ENCODE measurements at regions not wholly inside any gene's neighbourhood (a gene's known extent, or its start where the extent isn't known, plus 50 kb on each side); places are given as distances from the start of the nearest gene placed in this dataset.

DNA sequence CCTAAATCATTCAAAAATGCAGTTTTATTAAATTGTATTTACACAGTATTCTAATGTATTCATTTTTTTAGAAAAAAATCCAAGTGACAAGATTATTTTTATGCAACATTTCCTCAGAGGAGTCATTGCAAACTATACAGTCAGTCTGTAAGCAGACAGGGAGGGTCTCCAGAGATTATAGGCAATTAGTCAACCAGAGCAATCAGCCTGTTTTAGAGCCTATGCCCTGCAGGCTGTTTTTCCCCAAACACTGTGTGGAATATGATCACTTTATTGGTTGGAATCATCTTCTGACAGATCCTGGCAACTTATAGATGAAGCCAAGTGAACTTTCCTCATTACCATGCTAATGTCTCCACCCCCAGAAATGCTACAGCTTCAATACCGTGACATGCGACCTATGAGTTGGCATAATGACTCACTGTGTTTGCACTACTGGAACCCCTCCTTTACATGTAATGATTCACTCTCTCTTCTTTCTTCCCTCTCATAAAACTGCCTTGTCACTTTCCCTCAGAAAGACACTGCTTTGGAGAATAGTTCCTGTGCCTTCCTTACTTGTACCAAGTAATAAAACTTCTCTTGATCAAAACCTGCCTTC lies 577.7 kb upstream of the FTMT start:
- ATAC-seq (ENCODE audit: low read depth) = peak; percentile 97
- no peaks in the 10 kb centered on the region for H3K27me3 ChIP-seq (ENCODE audit: insufficient read depth, poor library complexity, severe bottlenecking)
- DNase-seq (ENCODE audit: low spot score) = peak; percentile 53
- TF ChIP-seq, protein P1, sequence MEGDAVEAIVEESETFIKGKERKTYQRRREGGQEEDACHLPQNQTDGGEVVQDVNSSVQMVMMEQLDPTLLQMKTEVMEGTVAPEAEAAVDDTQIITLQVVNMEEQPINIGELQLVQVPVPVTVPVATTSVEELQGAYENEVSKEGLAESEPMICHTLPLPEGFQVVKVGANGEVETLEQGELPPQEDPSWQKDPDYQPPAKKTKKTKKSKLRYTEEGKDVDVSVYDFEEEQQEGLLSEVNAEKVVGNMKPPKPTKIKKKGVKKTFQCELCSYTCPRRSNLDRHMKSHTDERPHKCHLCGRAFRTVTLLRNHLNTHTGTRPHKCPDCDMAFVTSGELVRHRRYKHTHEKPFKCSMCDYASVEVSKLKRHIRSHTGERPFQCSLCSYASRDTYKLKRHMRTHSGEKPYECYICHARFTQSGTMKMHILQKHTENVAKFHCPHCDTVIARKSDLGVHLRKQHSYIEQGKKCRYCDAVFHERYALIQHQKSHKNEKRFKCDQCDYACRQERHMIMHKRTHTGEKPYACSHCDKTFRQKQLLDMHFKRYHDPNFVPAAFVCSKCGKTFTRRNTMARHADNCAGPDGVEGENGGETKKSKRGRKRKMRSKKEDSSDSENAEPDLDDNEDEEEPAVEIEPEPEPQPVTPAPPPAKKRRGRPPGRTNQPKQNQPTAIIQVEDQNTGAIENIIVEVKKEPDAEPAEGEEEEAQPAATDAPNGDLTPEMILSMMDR (IDR thresholded peaks at IDR 0.05; ENCODE audit: poor library complexity, severe bottlenecking) = no peak
- no peaks in the 10 kb centered on the region for H3K36me3 ChIP-seq (ENCODE audit: low read depth)
- peak overlapping the region; percentile 31 for H3K27ac ChIP-seq (ENCODE audit: poor library complexity, severe bottlenecking)
- no peaks in the 10 kb centered on the region for H3K9me3 ChIP-seq (ENCODE audit: severe bottlenecking)
- no peak overlapping the region for H3K4me3 ChIP-seq (ENCODE audit: severe bottlenecking)
- peaks cover 13% of the 10 kb centered on the region for H3K4me1 ChIP-seq (ENCODE audit: insufficient read depth, poor library complexity, severe bottlenecking)

DNA sequence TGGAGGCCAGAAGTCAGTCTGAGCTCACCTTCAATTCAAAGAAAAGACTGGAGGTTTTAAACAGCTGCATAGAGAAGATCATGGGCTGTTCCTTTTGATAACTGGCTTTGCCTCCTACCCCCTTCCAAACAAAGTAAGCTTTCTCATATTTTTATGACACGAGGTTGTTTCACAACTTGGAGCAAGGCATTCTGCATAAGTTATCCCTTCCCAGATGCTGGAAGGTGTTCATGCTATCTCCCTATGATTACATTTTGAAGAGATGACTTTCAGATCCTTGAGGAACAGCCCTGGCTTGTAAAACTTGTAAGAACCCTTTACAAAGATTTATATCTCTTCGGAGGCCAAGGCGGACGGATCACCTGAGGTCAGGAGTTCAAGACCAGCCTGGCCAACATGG lies 571.9 kb upstream of the FTMT start:
- Histone ChIP-seq H3K27me3 (ENCODE audit: insufficient read depth, poor library complexity, severe bottlenecking) (no peaks in the 10 kb centered on the region), H3K4me1 (ENCODE audit: insufficient read depth, poor library complexity, severe bottlenecking) (no peaks in the 10 kb centered on the region), H3K4me3 (ENCODE audit: severe bottlenecking) (no peak overlapping the region), H3K9me3 (ENCODE audit: severe bottlenecking) (no peaks in the 10 kb centered on the region), H3K27ac (ENCODE audit: poor library complexity, severe bottlenecking) (no peak overlapping the region), H3K36me3 (ENCODE audit: low read depth) (no peaks in the 10 kb centered on the region)
- DNase-seq (ENCODE audit: low spot score) (no peak), ATAC-seq (ENCODE audit: low read depth) (no peak)
- TF ChIP-seq, protein P1 (IDR thresholded peaks at IDR 0.05; ENCODE audit: poor library complexity, severe bottlenecking) = no peak

DNA sequence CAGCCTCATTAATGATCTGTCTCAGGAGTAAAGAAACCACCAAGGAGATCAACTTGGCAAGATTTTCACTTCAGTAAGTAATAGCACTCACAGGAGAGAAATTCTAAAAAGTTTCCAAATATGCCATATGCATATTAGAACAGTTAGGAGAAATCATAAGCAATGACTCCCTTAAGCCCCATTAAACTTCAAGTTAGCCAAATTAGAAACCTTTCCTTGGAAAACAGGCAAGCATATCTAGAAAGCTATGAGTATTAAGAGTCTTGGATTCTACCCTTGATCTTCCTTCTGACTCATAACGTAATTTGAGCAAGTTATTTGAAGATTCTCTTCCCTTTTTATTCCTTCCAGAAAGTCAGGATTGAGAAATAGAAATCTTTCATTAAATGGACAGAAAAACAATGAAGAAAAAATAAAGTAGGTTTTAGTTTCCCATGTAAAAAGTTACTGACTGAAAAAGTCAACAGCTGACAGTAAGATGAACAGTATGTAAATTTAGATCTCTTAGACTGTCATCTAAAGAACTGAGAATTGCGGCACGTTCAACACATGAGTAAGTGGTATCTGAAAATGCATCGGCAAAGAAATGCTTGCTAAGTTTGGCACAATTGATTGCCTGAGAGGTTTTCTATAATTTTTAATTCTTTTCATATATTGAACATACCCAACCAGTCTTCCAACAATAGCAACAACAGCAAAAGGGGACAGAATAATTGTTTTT lies 565.7 kb upstream of the FTMT start:
- TF ChIP-seq, protein P1 (IDR thresholded peaks at IDR 0.05; ENCODE audit: poor library complexity, severe bottlenecking) = no peak
- peaks cover 4% of the 10 kb centered on the region for H3K4me1 ChIP-seq (ENCODE audit: insufficient read depth, poor library complexity, severe bottlenecking)
- H3K4me3 ChIP-seq (ENCODE audit: severe bottlenecking) = no peak overlapping the region
- no peaks in the 10 kb centered on the region for H3K27me3 ChIP-seq (ENCODE audit: insufficient read depth, poor library complexity, severe bottlenecking)
- DNase-seq (ENCODE audit: low spot score) (no peak), ATAC-seq (ENCODE audit: low read depth) (no peak)
- no peak overlapping the region for H3K27ac ChIP-seq (ENCODE audit: poor library complexity, severe bottlenecking)
- H3K36me3 ChIP-seq (ENCODE audit: low read depth) = no peaks in the 10 kb centered on the region
- no peaks in the 10 kb centered on the region for H3K9me3 ChIP-seq (ENCODE audit: severe bottlenecking)

DNA sequence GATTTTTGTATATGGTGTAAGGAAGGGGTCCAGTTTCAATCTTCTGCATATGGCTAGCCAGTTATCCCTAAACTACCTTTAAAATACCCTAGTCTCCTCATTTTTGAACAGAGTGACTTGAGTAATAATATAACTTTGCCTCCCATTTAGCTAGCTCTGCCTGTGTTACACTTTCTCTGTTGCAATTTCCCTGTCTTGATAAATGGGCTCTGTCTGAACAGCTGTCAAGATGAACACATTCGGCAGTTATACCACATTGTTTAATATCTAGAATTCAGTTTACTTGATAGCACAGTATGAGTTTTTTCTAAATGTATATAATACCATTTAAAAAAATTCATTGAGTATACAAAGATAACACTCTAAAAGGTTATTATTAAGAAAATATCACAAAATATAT lies 562.9 kb upstream of the FTMT start:
- Histone ChIP-seq H3K4me3 (ENCODE audit: severe bottlenecking) (no peak overlapping the region), H3K36me3 (ENCODE audit: low read depth) (no peaks in the 10 kb centered on the region), H3K27me3 (ENCODE audit: insufficient read depth, poor library complexity, severe bottlenecking) (no peaks in the 10 kb centered on the region), H3K27ac (ENCODE audit: poor library complexity, severe bottlenecking) (no peak overlapping the region), H3K9me3 (ENCODE audit: severe bottlenecking) (no peaks in the 10 kb centered on the region), H3K4me1 (ENCODE audit: insufficient read depth, poor library complexity, severe bottlenecking) (peaks cover 4% of the 10 kb centered on the region)
- DNase-seq (ENCODE audit: low spot score) = no peak
- TF ChIP-seq, protein P1 (IDR thresholded peaks at IDR 0.05; ENCODE audit: poor library complexity, severe bottlenecking) = no peak
- no peak for ATAC-seq (ENCODE audit: low read depth)

DNA sequence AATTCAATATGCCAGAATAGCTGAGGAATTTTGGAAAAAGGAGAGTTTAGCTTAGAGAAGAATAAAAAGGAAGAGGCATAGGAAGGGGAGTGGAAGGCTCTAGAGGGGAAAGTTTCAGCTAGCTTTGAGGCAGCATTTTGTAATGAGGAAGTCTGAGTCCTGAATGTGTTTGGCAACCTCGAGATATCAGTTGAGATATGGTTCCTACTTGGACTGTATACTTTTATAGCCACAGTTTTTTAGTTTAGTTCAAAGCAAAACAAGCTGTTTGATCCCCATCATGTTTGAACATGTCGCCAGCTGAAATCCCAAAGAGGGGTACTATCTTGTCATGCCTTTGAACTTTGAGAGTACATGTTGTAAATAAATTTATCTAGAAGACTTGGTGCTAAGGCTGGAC lies 559.0 kb upstream of the FTMT start:
- Histone ChIP-seq H3K4me3 (ENCODE audit: severe bottlenecking) (no peak overlapping the region), H3K36me3 (ENCODE audit: low read depth) (no peaks in the 10 kb centered on the region), H3K27ac (ENCODE audit: poor library complexity, severe bottlenecking) (no peak overlapping the region), H3K27me3 (ENCODE audit: insufficient read depth, poor library complexity, severe bottlenecking) (no peaks in the 10 kb centered on the region), H3K9me3 (ENCODE audit: severe bottlenecking) (no peaks in the 10 kb centered on the region), H3K4me1 (ENCODE audit: insufficient read depth, poor library complexity, severe bottlenecking) (no peaks in the 10 kb centered on the region)
- no peak for ATAC-seq (ENCODE audit: low read depth)
- TF ChIP-seq, protein P1 (IDR thresholded peaks at IDR 0.05; ENCODE audit: poor library complexity, severe bottlenecking) = no peak
- DNase-seq (ENCODE audit: low spot score) = no peak

Measured in RWPE2 (cell line).